ENCODE measurements at regions not wholly inside any gene's neighbourhood (a gene's known extent, or its start where the extent isn't known, plus 50 kb on each side); places are given as distances from the start of the nearest gene placed in this dataset.

DNA sequence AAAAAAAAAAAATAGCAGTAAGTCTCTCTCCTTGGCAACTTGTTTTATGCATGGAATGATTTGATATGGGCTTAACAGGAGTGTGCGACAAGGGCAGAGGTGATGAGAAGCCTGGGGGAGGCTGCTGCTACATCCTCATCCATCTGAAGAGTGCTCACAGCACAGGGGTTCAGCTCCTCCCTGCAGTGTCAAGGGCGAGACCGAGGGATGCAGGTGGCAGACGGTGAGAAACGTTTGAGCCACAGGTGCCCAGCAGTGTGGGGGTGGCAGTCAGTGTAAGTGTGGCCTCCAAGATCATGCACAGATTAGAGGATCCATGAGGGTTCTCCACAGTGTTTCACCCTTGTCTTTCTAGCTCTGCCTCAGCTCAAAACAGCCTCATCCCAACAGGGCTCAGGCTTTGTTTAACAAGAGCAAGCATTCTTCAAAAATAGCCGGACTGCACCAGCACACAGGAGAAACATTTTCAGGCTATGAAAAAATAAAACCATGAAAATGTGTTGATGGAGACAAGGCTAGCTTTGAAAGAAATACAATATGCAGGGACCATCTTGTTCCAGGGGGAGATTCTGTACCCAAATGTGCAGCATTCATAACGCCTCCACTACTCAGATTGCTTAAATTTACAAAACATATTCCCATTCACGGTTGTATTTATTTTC is 324.5 kb upstream of the MYT1L start:
- H3K9me3 ChIP-seq (ENCODE audit: control insufficient read depth, insufficient read depth, low read length) = peaks cover 16% of the 10 kb centered on the region
- no peak overlapping the region for H3K4me2 ChIP-seq (ENCODE audit: low read depth, low read length)
- no peak overlapping the region for H3K4me3 ChIP-seq (ENCODE audit: insufficient read depth, low read depth, low read length)
- no peak overlapping the region for H4K5ac ChIP-seq (ENCODE audit: low read depth, low read length)
- H2AFZ ChIP-seq (replicated peaks; ENCODE audit: low read length, poor library complexity) = no peak overlapping the region
- H3K9me1 ChIP-seq (ENCODE audit: insufficient read depth, low read length) = no peaks in the 10 kb centered on the region
- BruUV-seq (replicated peaks) = no TSS peak
- H2BK120ac ChIP-seq (ENCODE audit: low read depth, low read length) = no peak overlapping the region
- no peak overlapping the region for H2BK5ac ChIP-seq (ENCODE audit: low read depth, low read length, poor library complexity, severe bottlenecking)
- no peak overlapping the region for H2BK15ac ChIP-seq (ENCODE audit: low read depth, low read length)
- TF ChIP-seq NFE2L2 (IDR thresholded peaks at IDR 0.05; ENCODE audit: low read depth, low read length) (no peak), MAZ (IDR thresholded peaks at IDR 0.05; ENCODE audit: borderline replicate concordance, low read depth, low read length) (no peak), RCOR1 (IDR thresholded peaks at IDR 0.05; ENCODE audit: insufficient replicate concordance, low read length) (no peak), RFX5 (IDR thresholded peaks at IDR 0.05; ENCODE audit: low read depth, low read length) (no peak), POLR2A (IDR thresholded peaks at IDR 0.05; ENCODE audit: low read depth, low read length) (no peak), MXI1 (IDR thresholded peaks at IDR 0.05; ENCODE audit: borderline replicate concordance, low read depth, low read length) (no peak), CHD1 (IDR thresholded peaks at IDR 0.05; ENCODE audit: low read depth, low read length) (no peak), CEBPB (IDR thresholded peaks at IDR 0.05; ENCODE audit: low read depth, low read length) (no peak), FOS (IDR thresholded peaks at IDR 0.05; ENCODE audit: low read depth, low read length) (no peak)
- TF ChIP-seq, protein P1, sequence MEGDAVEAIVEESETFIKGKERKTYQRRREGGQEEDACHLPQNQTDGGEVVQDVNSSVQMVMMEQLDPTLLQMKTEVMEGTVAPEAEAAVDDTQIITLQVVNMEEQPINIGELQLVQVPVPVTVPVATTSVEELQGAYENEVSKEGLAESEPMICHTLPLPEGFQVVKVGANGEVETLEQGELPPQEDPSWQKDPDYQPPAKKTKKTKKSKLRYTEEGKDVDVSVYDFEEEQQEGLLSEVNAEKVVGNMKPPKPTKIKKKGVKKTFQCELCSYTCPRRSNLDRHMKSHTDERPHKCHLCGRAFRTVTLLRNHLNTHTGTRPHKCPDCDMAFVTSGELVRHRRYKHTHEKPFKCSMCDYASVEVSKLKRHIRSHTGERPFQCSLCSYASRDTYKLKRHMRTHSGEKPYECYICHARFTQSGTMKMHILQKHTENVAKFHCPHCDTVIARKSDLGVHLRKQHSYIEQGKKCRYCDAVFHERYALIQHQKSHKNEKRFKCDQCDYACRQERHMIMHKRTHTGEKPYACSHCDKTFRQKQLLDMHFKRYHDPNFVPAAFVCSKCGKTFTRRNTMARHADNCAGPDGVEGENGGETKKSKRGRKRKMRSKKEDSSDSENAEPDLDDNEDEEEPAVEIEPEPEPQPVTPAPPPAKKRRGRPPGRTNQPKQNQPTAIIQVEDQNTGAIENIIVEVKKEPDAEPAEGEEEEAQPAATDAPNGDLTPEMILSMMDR (conservative IDR thresholded peaks at IDR 0.05; ENCODE audit: low read depth, low read length) = no peak
- dilution Hi-C loops (cut with HindIII; ENCODE audit: low sequenced_read_pairs, unreplicated experiment) = no loop called here
- H3K27ac ChIP-seq (ENCODE audit: insufficient read depth, low read length) = no peak overlapping the region
- no peak overlapping the region for H2BK20ac ChIP-seq (ENCODE audit: low read depth, low read length)
- in situ Hi-C loops (cut with MboI; ENCODE audit: low sequenced_read_pairs) = no loop called here
- H3K27me3 ChIP-seq (ENCODE audit: control insufficient read depth, insufficient read depth, low read length) = no peaks in the 10 kb centered on the region
- POLR2A ChIA-PET (ENCODE audit: unreplicated experiment) = interaction anchor here (0.6 kb wide), 1 partner anchor 43 kb away, joined by 3 read pairs; no protein-coding TSS in a partner anchor
- no peaks in the 10 kb centered on the region for H3K36me3 ChIP-seq (ENCODE audit: control insufficient read depth, insufficient read depth, low read length)
- H3K9ac ChIP-seq (ENCODE audit: low read depth, low read length) = no peak overlapping the region
- no peak overlapping the region for H3K14ac ChIP-seq (replicated peaks; ENCODE audit: low read depth, low read length)
- CTCF ChIA-PET = no interaction called here
- no peak for DNase-seq
- no peak overlapping the region for H2AK9ac ChIP-seq (replicated peaks; ENCODE audit: low read depth, low read length, poor library complexity)
- H2AK5ac ChIP-seq (ENCODE audit: low read depth, low read length) = no peak overlapping the region
- H3K23ac ChIP-seq (ENCODE audit: low read depth, low read length) = no peak overlapping the region
- H3K4me1 ChIP-seq (ENCODE audit: control insufficient read depth, insufficient read depth, low read length) = no peaks in the 10 kb centered on the region
- no peak overlapping the region for H4K91ac ChIP-seq (ENCODE audit: insufficient read depth, low read depth, low read length)
- H3K4ac ChIP-seq (ENCODE audit: low read depth, low read length) = no peak overlapping the region
- H4K20me1 ChIP-seq (ENCODE audit: insufficient read depth, low read length) = no peaks in the 10 kb centered on the region
- no peaks in the 10 kb centered on the region for H3K79me1 ChIP-seq (ENCODE audit: low read depth in 1 of 2, low read length in 2 of 2)
- no peak overlapping the region for H3K18ac ChIP-seq (ENCODE audit: low read depth, low read length)
- intact Hi-C loops (cut with micrococcal nuclease) = no loop called here
- WGBS, 2 experiments (ENCODE audit: extremely low coverage in 2 of 2, insufficient read length in 1 of 2) = no CpG with 5 or more reads among the region's 8 CpGs
- no peak overlapping the region for H4K8ac ChIP-seq (ENCODE audit: low read depth in 2 of 2, low read length in 2 of 2)
- H3K56ac ChIP-seq (ENCODE audit: extremely low read depth, insufficient read depth, low read length) = no peak overlapping the region
- ATAC-seq (ENCODE audit: low read depth) = no peak
